ENCODE measurements at regions not wholly inside any gene's neighbourhood (a gene's known extent, or its start where the extent isn't known, plus 50 kb on each side); places are given as distances from the start of the nearest gene placed in this dataset.
"Not testable (repeated sequence)": the region's sequence is repeated elsewhere in the genome, so short reads cannot be mapped to it uniquely, and the experiment has no call there.

GRCh38 chr6:119526561-119527230 is 177.1 kb upstream of the MAN1A1 start:
- no peak for DNase-seq

GRCh38 chr6:119524410-119524809 is 174.8 kb upstream of the MAN1A1 start:
- no peak for DNase-seq

- DNase-seq = no peak
These were observed 174.0 kb upstream of the MAN1A1 start for GRCh38 chr6:119523556-119523955.

GRCh38 chr6:119521251-119521650 is 171.7 kb upstream of the MAN1A1 start:
- no peak for DNase-seq

GRCh38 chr6:119517428-119517827 is 167.9 kb upstream of the MAN1A1 start:
- no peak for DNase-seq

GRCh38 chr6:119514345-119514744 is 164.8 kb upstream of the MAN1A1 start:
- DNase-seq = no peak

GRCh38 chr6:119511024-119511423 is 161.5 kb upstream of the MAN1A1 start:
- no peak for DNase-seq

GRCh38 chr6:119510246-119510645 is 160.7 kb upstream of the MAN1A1 start:
- DNase-seq = no peak

GRCh38 chr6:119506631-119507174 is 157.1 kb upstream of the MAN1A1 start:
- DNase-seq = no peak

GRCh38 chr6:119501798-119502483 is 152.4 kb upstream of the MAN1A1 start:
- DNase-seq = no peak

- DNase-seq = no peak
These were observed 150.2 kb upstream of the MAN1A1 start for GRCh38 chr6:119499797-119500196.

GRCh38 chr6:119497988-119498727 is 148.6 kb upstream of the MAN1A1 start:
- DNase-seq = no peak

- DNase-seq = no peak
These were observed 145.7 kb upstream of the MAN1A1 start for GRCh38 chr6:119495230-119495683.

- no peak for DNase-seq
These were observed 144.4 kb upstream of the MAN1A1 start for GRCh38 chr6:119493980-119494379.

- not testable (repeated sequence) for DNase-seq
These were observed 141.6 kb upstream of the MAN1A1 start for GRCh38 chr6:119491112-119491511.

- DNase-seq = peak in 1 of 5 donors; percentile 9
These were observed 140.5 kb upstream of the MAN1A1 start for GRCh38 chr6:119490050-119490449.

GRCh38 chr6:119484598-119484997 is 135.0 kb upstream of the MAN1A1 start:
- DNase-seq = no peak

GRCh38 chr6:119483908-119484307 is 134.3 kb upstream of the MAN1A1 start:
- DNase-seq = no peak

- DNase-seq = no peak
These were observed 133.3 kb upstream of the MAN1A1 start for GRCh38 chr6:119482850-119483285.

GRCh38 chr6:119481976-119482375 is 132.4 kb upstream of the MAN1A1 start:
- DNase-seq = no peak

GRCh38 chr6:119480961-119481497 is 131.5 kb upstream of the MAN1A1 start:
- no peak for DNase-seq

GRCh38 chr6:119479860-119480655 is 130.5 kb upstream of the MAN1A1 start:
- DNase-seq = no peak
